DLD1 (cell line): ENCODE measurements at regions not wholly inside any gene's neighbourhood (a gene's known extent, or its start where the extent isn't known, plus 50 kb on each side); places are given as distances from the start of the nearest gene placed in this dataset.

Experiments used
- in situ Hi-C: cut with HindIII; loops from 2 replicates; pipeline ENCODE4 v1.10.0; 2017; ENCODE audit warnings: low sequenced_read_pairs

- in situ Hi-C loops, result no loop called here
Measured at GRCh38 chr2:133863106-133863800, 295.0 kb upstream of the NCKAP5 start.

GRCh38 chr2:133865141-133865540 is 296.9 kb upstream of the NCKAP5 start:
- in situ Hi-C loops, result no loop called here

DNA sequence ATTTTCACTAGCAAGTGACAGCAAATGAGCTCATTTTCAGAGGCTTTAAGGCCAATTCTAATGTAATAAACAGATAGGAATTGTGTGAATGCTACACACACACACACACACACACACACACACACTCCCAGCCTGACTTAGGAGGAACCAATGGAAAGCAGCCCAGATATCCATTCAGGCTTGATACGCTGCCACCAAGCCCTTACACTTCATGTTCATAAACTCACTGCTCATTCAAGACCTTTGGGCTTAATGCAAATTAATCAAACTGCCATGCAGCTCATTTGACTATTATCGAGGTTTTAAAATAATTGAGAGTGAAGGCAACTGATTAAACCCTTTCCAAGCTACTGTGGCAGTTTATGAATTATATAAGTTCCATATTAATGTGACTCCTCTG is 298.9 kb upstream of the NCKAP5 start:
- in situ Hi-C loops, result no loop called here

- in situ Hi-C loops, result no loop called here
Measured at GRCh38 chr2:133871545-133872209, 303.4 kb upstream of the NCKAP5 start.

DNA sequence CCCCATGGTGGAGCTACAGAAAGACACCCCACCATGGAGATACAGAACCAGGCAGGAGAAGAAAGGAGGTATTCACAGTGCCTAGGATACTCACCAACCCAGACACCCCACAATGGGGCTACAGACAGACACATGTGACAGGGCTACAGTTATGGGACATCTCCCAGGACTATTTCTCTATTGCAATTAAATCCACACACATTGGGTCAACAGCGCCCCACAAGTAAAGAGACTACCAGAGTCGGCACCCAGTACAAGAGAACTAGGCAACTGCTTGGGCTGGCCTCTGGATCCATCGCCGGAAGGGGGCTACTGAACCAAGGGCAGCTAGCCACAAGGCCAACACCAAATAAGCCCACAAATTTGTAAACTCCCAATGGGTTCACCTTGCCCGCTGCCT is 310.1 kb upstream of the NCKAP5 start:
- in situ Hi-C loops, result loop anchor here (25.0 kb wide), 1 partner anchor 209 kb away; no protein-coding TSS in a partner anchor

DNA sequence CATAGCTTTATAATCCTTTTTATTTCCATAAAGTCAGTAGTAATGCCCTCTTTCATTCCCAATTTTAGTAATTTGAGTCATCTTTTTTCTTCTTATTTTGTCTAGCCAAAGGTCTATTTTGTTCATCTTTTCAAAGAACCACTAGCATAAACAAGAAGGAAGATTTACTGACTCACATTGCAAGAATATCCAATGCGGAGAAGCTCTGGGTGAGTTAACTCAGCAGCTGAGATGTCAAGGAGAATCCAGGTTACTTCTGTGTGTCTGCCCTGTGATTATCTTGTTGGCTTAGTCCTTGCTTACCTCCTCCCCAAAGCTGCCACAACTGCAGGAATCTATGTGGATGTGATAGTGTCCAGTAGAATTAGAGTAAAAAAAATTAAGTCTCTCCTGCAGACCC is 311.4 kb upstream of the NCKAP5 start:
- in situ Hi-C loops, result loop anchor here (25.0 kb wide), 1 partner anchor 208 kb away; no protein-coding TSS in a partner anchor

- in situ Hi-C loops, result loop anchor here (25.0 kb wide), 1 partner anchor 205 kb away; no protein-coding TSS in a partner anchor
Measured at GRCh38 chr2:133882159-133882558, 313.9 kb upstream of the NCKAP5 start.

DNA sequence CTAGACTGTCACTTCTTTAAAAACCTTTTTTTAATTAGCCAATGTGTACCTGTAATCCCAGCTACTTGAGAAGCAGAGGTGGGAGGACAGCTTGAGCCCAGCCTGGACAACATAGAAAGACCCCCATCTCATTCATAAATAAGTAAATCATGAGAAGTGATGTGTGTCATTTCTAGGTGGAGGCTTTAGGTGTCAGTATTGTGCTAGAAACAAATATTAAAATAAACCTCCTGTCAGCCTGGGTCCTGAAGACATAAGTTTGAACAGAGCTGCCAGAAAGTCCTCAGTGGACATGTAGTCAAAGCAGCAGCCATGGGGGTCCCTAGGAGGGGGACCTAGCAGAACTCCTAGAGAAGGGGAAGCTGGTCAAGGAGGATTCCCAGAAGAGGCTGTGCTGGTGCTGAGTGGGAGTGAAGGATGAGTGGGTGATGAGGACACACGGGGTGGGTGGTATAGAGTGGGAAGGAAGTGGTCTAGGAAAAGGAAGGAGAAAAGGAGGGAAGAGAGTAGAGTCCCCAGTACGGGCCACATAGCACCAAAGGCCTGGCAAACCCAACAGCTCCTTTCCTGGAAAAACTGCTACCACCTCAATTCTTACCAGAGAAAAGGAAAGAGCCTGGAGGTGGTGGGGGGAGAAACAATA is 316.6 kb upstream of the NCKAP5 start:
- in situ Hi-C loops, result loop anchor here (25.0 kb wide), 1 partner anchor 202 kb away; no protein-coding TSS in a partner anchor

- in situ Hi-C loops, result loop anchor here (25.0 kb wide), 1 partner anchor 201 kb away; no protein-coding TSS in a partner anchor
Measured at GRCh38 chr2:133885847-133886246, 317.6 kb upstream of the NCKAP5 start.

GRCh38 chr2:133886735-133887675 is 318.7 kb upstream of the NCKAP5 start:
- in situ Hi-C loops, result loop anchor here (25.0 kb wide), 1 partner anchor 200 kb away; no protein-coding TSS in a partner anchor

DNA sequence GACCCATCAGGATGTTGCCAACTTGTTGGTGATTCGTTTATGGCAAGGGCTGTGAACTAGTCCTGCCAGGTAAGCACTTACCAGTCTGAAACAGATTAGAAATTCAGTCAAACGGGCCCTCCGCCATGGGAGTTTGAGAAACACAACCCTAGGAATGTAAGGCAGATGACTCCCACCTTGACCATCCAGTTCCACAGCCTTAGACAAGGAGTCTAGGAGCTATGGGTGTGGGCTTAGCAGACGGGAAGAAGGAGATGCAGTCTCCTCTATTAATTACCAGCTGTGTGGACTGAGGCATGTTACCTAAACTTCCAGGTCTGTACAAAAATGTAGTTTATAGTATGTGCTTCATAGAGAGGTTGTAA is 319.4 kb upstream of the NCKAP5 start:
- in situ Hi-C loops, result loop anchor here (25.0 kb wide), 1 partner anchor 200 kb away; no protein-coding TSS in a partner anchor

DNA sequence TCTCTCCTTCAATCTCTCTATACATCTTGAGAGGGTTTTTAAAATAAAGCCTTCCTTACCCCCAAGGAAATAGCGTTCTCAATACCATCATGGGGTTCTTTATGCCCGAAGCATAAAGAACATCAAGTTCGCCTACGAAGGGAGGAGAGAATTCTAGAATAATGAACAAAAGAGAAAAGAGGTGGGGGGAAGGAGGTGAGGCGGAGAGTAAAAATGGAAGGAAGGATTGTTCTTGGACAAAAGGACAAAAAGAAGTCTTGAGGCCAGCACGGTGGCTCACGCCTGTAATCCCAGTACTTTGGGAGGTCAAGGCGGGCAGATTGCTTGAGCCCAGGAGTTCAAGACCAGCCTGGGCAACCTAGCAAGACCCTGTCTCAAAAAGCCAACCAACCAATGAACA is 319.8 kb upstream of the NCKAP5 start:
- in situ Hi-C loops, result loop anchor here (25.0 kb wide), 1 partner anchor 199 kb away; no protein-coding TSS in a partner anchor

- in situ Hi-C loops, result loop anchor here (25.0 kb wide), 1 partner anchor 199 kb away; no protein-coding TSS in a partner anchor
Measured at GRCh38 chr2:133888621-133889219, 320.5 kb upstream of the NCKAP5 start.

DNA sequence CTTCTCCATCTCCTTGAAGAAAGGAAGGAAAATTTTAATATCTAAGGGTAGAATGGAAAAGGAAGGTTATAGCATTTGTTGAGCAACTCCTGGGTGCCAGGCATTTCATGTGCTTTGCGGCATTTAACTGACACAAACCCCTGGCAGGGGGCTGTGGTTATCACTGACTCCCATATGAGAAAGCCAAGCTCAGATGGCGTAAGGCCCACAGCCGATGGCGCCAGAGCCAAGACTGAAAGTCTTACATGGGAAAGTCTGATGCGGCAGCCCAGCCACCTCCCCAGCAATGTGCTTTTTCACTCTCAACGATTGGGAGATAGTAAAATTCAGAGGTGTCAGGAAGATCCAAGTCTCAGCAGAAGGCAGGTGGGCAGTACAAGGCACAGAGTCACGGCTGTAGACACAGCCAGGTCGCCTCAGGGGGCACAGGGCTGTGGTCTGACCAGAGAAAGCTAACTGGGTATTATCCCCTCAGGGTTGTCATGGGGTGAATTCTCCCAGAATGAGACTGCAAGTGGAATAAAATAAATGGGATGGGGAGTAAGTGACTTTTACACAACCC is 324.2 kb upstream of the NCKAP5 start:
- in situ Hi-C loops, result loop anchor here (25.0 kb wide), 1 partner anchor 195 kb away; no protein-coding TSS in a partner anchor

- in situ Hi-C loops, result loop anchor here (25.0 kb wide), 1 partner anchor 193 kb away; no protein-coding TSS in a partner anchor
Measured at GRCh38 chr2:133894429-133894828, 326.2 kb upstream of the NCKAP5 start.

DNA sequence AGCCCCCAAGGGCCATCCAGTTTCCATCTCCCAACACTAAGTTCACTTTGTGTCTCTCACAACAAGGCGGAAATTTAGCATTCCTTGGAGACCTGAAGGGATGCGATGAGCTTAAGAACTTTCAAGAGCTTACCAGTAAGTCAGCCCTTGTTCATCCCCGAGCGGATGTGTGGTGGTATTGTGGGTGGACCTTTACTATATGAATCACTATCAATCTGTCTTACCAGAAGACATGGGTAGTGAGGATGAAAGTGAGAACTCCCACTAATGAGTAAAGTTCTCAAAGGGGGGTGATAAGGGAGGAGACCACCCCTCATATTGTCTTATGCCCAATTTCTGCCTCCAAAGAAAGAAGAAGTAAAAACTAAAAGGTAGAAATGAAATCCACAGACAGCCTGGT is 329.6 kb upstream of the NCKAP5 start:
- in situ Hi-C loops, result loop anchor here (25.0 kb wide), 1 partner anchor 189 kb away; no protein-coding TSS in a partner anchor

- in situ Hi-C loops, result no loop called here
Measured at GRCh38 chr2:133900909-133901308, 332.6 kb upstream of the NCKAP5 start.

- in situ Hi-C loops, result no loop called here
Measured at GRCh38 chr2:133906396-133906795, 338.1 kb upstream of the NCKAP5 start.

GRCh38 chr2:133906926-133907325 is 338.7 kb upstream of the NCKAP5 start:
- in situ Hi-C loops, result no loop called here
